DMS53 treated with DMSO at 0.1 percent for 48 hours (cell line): ENCODE measurements at regions not wholly inside any gene's neighbourhood (a gene's known extent, or its start where the extent isn't known, plus 50 kb on each side); places are given as distances from the start of the nearest gene placed in this dataset.

ENCODE experiments used
- DNase-seq: peaks from one replicate; lab custom pipeline; 2025; ENCODE audit not compliant: unreplicated experiment; lab: John Stamatoyannopoulos, UW

- no peak for DNase-seq
These were observed 54.3 kb upstream of the CBLB start for GRCh38 chr3:105923140-105923539.

GRCh38 chr3:105927741-105928140 lies 58.9 kb upstream of the CBLB start:
- no peak for DNase-seq

GRCh38 chr3:105930733-105931132 lies 61.9 kb upstream of the CBLB start:
- DNase-seq: no peak

- DNase-seq: no peak
These were observed 62.7 kb upstream of the CBLB start for GRCh38 chr3:105931500-105931899.

GRCh38 chr3:105933871-105934270 lies 65.1 kb upstream of the CBLB start:
- no peak for DNase-seq

- no peak for DNase-seq
These were observed 69.3 kb upstream of the CBLB start for GRCh38 chr3:105938101-105938500.

- no peak for DNase-seq
These were observed 70.0 kb upstream of the CBLB start for GRCh38 chr3:105938806-105939205.

GRCh38 chr3:105944276-105944675 lies 75.5 kb upstream of the CBLB start:
- DNase-seq: no peak

DNA sequence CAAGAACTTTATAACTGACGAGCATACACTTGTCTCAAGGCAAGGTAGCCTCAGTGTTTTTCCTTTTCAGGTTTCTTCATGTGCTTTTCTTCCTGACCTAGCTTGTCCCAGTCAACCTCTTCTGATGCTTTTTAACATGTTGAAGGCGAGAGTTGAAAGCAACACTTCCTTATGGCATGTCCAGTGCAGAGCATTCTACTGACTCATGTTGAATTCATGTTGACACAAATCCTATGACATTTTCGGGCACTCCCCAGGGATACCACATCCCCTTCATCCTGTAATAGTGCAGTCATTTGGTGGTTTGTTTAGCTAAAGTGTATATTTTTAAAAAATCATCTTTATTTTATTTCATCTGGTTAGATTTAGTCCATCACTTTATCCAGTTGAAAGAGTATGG lies 75.9 kb upstream of the CBLB start:
- no peak for DNase-seq

- no peak for DNase-seq
These were observed 79.3 kb upstream of the CBLB start for GRCh38 chr3:105948101-105948500.

- DNase-seq: no peak
These were observed 82.2 kb upstream of the CBLB start for GRCh38 chr3:105950881-105951600.

GRCh38 chr3:105953831-105954230 lies 85.0 kb upstream of the CBLB start:
- DNase-seq: no peak

- DNase-seq: no peak
These were observed 87.5 kb upstream of the CBLB start for GRCh38 chr3:105956306-105956705.

GRCh38 chr3:105957722-105958121 lies 88.9 kb upstream of the CBLB start:
- DNase-seq: no peak

GRCh38 chr3:105958237-105959000 lies 89.6 kb upstream of the CBLB start:
- DNase-seq: no peak

GRCh38 chr3:105959851-105960250 lies 91.0 kb upstream of the CBLB start:
- no peak for DNase-seq

- no peak for DNase-seq
These were observed 91.6 kb upstream of the CBLB start for GRCh38 chr3:105960381-105960780.

DNA sequence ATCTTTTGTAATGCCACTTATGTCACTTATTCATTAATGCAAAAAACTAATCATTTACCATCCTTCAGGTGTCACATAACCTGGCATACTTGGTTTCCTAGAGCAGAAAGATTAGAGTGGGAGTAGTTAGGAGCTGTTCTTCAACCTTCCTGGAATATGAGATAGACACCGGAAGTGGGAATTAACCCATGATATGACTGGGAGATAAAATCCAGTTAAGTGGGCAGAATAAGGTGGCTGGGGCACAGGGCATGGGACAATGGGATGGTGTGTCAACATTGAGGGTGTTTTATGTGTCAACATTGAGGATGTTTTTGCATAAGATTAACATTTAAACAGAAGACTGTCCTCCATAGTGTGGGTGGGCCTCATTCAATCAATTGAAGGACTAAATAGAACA lies 94.3 kb upstream of the CBLB start:
- DNase-seq: peak; percentile 6

GRCh38 chr3:105965384-105965783 lies 96.6 kb upstream of the CBLB start:
- no peak for DNase-seq

DNA sequence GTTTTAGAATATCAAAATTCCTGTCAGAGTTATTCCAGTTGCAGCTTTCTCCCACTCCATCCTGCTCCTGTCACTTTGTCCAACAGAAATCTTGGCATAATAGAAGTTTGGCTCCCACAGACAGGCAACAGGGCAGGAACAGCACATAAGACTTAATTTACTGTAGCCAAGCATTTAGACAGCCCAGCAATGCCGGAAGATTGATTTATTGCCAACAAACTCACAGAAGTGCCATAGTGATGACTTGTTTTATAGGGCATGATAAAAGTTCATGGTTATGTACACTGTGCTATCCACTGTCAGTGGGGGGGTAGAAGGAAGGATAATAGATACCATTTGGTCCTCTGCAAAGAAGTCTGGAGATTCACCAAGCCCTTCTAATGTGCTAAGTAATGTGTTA lies 98.3 kb upstream of the CBLB start:
- no peak for DNase-seq

GRCh38 chr3:105970283-105970682 lies 101.5 kb upstream of the CBLB start:
- DNase-seq: peak; percentile 2

DNA sequence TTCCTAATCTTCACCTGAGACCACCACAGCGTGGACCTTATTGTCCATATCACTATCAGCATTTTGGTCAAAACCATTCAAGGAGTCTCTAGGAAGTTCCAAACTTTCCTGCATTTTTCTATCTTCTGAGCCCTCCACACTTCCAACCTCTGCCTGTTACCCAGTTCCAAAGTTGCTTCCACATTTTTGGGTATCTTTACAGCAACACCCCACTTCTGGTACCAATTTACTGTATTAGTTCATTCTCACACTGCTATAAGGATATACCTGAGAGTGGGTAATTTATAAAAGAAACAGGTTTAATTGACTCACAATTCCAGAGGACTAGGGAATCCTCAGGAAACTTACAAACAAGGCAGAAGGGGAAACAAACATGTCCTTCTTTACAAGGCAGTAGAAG lies 103.3 kb upstream of the CBLB start:
- DNase-seq: no peak

DNA sequence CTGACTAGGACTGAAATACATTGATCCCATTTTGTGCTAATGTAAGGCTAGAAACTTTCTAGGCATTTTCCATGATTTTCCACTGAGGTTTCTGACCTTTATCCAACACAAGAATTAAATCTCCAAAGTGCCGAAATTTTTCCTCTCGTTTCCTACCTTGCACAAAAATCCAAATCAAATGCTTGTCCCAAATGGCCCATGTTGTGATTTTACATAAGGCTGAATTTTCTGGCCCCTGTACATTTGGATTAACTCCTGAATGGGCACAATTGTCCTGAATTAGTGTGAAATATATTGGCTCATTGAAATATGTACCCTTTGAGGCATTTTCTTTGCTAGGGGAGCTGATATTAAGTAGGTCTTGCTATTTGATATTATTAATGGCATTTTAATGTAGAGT lies 105.6 kb upstream of the CBLB start:
- no peak for DNase-seq
